Trophoblast cell (in vitro differentiated cells and primary cell): ENCODE measurements at regions not wholly inside any gene's neighbourhood (a gene's known extent, or its start where the extent isn't known, plus 50 kb on each side); places are given as distances from the start of the nearest gene placed in this dataset.
"Not testable (repeated sequence)": the region's sequence is repeated elsewhere in the genome, so short reads cannot be mapped to it uniquely, and the experiment has no call there.

Experiments
- DNase-seq, 2 donors: peaks; one replicate each; pipeline ENCODE4 v3.0.0-alpha.2; 2016
- H2AFZ ChIP-seq: 2 replicates; pipeline ENCODE4 v1.6.1; 2013; ENCODE audit warnings: low read length, moderate library complexity, mild to moderate bottlenecking; ENCODE audit not compliant: insufficient read depth, poor library complexity
- H2AK5ac ChIP-seq: 2 replicates; pipeline ENCODE4 v1.6.1; 2013; ENCODE audit warnings: mild to moderate bottlenecking, low read length
- H2BK120ac ChIP-seq: 2 replicates; pipeline ENCODE4 v1.6.1; 2013; ENCODE audit warnings: low read length, mild to moderate bottlenecking, moderate library complexity; ENCODE audit not compliant: insufficient read depth, poor library complexity
- H2BK12ac ChIP-seq: 2 replicates; pipeline ENCODE4 v1.6.1; 2013; ENCODE audit warnings: mild to moderate bottlenecking, low read length, moderate library complexity
- H2BK5ac ChIP-seq: 2 replicates; pipeline ENCODE4 v1.6.1; 2013; ENCODE audit warnings: low read length, low read depth, moderate library complexity, mild to moderate bottlenecking; ENCODE audit not compliant: poor library complexity
- H3K14ac ChIP-seq: 2 replicates; pipeline ENCODE4 v1.6.1; 2013; ENCODE audit warnings: mild to moderate bottlenecking, low read length
- H3K18ac ChIP-seq: 2 replicates; pipeline ENCODE4 v1.6.1; 2013; ENCODE audit warnings: mild to moderate bottlenecking, low read length
- H3K23ac ChIP-seq: 2 replicates; pipeline ENCODE4 v1.6.1; 2013; ENCODE audit warnings: low read length
- H3K27ac ChIP-seq: 2 replicates; pipeline ENCODE4 v1.5.1; 2013; ENCODE audit warnings: low read depth, mild to moderate bottlenecking, inconsistent platforms, low read length, moderate library complexity
- H3K27me3 ChIP-seq: 2 replicates; pipeline ENCODE4 v1.6.1; 2013; ENCODE audit warnings: inconsistent platforms, mild to moderate bottlenecking, low read length, moderate library complexity; ENCODE audit not compliant: insufficient read depth
- H3K36me3 ChIP-seq, 2 experiments: 1 replicate in 1 of 2; 2 replicates in 1 of 2; pipeline ENCODE4 v1.6.1; 2013; ENCODE audit warnings: low read length in 2 of 2, mild to moderate bottlenecking in 2 of 2, moderate library complexity in 1 of 2; ENCODE audit not compliant: insufficient read depth in 2 of 2, control insufficient read depth in 1 of 2
- H3K4ac ChIP-seq: 2 replicates; pipeline ENCODE4 v1.6.1; 2013; ENCODE audit warnings: low read depth, mild to moderate bottlenecking, low read length, moderate library complexity
- H3K4me1 ChIP-seq, 2 experiments: 1 replicate in 1 of 2; 2 replicates in 1 of 2; pipeline ENCODE4 v1.6.1; 2013; ENCODE audit warnings: low read length in 2 of 2, mild to moderate bottlenecking in 2 of 2, moderate library complexity in 1 of 2; ENCODE audit not compliant: insufficient read depth in 2 of 2, control insufficient read depth in 1 of 2
- H3K4me2 ChIP-seq: 2 replicates; pipeline ENCODE4 v1.6.1; 2013; ENCODE audit warnings: inconsistent platforms, mild to moderate bottlenecking, low read length, moderate library complexity
- H3K4me3 ChIP-seq: 2 replicates; pipeline ENCODE4 v1.5.1; 2013; ENCODE audit warnings: mild to moderate bottlenecking, low read depth, low read length, inconsistent platforms
- H3K79me1 ChIP-seq: one replicate; pipeline ENCODE4 v1.6.1; 2013; ENCODE audit warnings: low read length
- H3K79me2 ChIP-seq: 2 replicates; pipeline ENCODE4 v1.6.1; 2013; ENCODE audit warnings: low read length, mild to moderate bottlenecking; ENCODE audit not compliant: control insufficient read depth, insufficient read depth, poor library complexity
- H3K9ac ChIP-seq: 2 replicates; pipeline ENCODE4 v1.6.1; 2013; ENCODE audit warnings: mild to moderate bottlenecking, low read length
- H3K9me3 ChIP-seq: 2 replicates; pipeline ENCODE4 v1.6.1; 2013; ENCODE audit warnings: low read depth, mild to moderate bottlenecking, control low read depth, inconsistent platforms, low read length; ENCODE audit not compliant: insufficient read depth
- H4K12ac ChIP-seq: 2 replicates; pipeline ENCODE4 v1.6.1; 2013; ENCODE audit warnings: low read depth, mild to moderate bottlenecking, low read length, moderate library complexity
- H4K8ac ChIP-seq: 2 replicates; pipeline ENCODE4 v1.6.1; 2013; ENCODE audit warnings: low read depth, mild to moderate bottlenecking, low read length, moderate library complexity
- H4K91ac ChIP-seq: one replicate; pipeline ENCODE4 v1.6.1; 2013; ENCODE audit warnings: low read depth, mild to moderate bottlenecking, low read length, moderate library complexity
- WGBS: extraction: QIAGEN DNeasy Blood & Tissue Kit; methylation state at CpG from one replicate; pipeline ENCODE4 v1.1.7; 2013; ENCODE audit warnings: missing lambda C conversion rate; ENCODE audit not compliant: insufficient read length, insufficient coverage; ENCODE audit errors: extremely low coverage; 5-methylcytosine and 5-hydroxymethylcytosine counted together

DNA sequence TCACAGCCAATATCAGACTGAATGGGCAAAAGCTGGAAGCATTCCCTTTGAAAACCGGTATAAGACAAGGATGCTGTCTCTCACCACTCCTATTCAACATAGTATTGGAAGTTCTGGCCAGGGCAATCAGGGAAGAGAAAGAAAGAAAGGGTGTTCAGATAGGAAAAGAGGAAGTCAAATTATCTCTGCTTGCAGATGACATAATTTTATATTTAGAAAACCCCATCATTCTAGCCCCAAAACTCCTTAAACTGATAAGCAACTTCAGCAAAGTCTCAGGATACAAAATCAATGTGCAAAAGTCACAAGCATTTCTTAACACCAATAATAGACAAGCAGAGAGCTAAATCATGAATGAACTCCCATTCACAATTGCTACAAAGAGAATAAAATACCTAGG is 461.7 kb downstream of the PDGFC start:
- H3K14ac ChIP-seq, DNase-seq, H4K12ac ChIP-seq, H2BK5ac ChIP-seq, H3K36me3 ChIP-seq, H3K9me3 ChIP-seq, H3K4me3 ChIP-seq, H3K4me2 ChIP-seq, H2AK5ac ChIP-seq, H4K91ac ChIP-seq, H3K4ac ChIP-seq, H3K4me1 ChIP-seq, H3K23ac ChIP-seq, H3K27me3 ChIP-seq, H3K18ac ChIP-seq, H2BK120ac ChIP-seq, H2BK12ac ChIP-seq, H3K27ac ChIP-seq, H3K79me1 ChIP-seq, H3K79me2 ChIP-seq, H2AFZ ChIP-seq, H3K9ac ChIP-seq, H4K8ac ChIP-seq: not testable (repeated sequence)
- no CpG with 5 or more reads among the region's 1 CpG for WGBS

DNA sequence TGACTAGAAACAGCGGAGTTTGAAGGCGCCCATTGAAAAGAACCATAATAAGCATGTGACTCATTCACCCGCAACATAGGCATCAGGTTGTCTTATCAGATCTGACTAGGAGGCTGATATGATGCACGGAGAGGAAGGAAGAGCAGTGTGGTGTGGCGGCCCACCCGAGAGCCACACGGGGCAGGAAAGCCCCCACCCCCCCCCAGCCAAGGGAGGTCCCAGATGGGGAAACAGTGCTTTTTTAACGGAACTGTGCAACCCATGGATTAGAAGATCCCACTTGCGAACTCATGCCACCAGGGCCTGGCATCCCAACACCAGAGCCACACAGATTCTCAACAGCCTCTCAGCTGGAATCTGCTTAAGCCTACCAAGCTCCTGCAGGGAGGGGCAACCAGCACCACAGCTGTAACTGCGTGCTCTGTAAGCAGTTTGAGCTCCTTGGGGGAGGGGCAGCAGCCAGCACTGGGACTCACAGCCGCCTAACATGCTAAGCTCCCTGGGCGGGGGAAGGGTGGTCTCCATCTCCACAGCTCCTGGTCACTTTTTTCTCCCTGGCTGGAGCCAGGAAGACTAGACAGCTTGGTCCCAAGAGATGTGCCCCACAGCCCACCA is 466.2 kb downstream of the PDGFC start:
- Histone ChIP-seq H3K4ac (no peak overlapping the region), H2AK5ac (no peak overlapping the region), H3K9ac (no peak overlapping the region), H3K23ac (no peak overlapping the region), H3K27ac (no peak overlapping the region), H2AFZ (no peak overlapping the region), H3K9me3 (no peaks in the 10 kb centered on the region), H3K27me3 (no peaks in the 10 kb centered on the region), H4K12ac (no peak overlapping the region), H3K4me2 (no peak overlapping the region), H3K36me3 (no peaks in the 10 kb centered on the region), H2BK5ac (no peak overlapping the region), H3K79me1 (no peaks in the 10 kb centered on the region), H4K8ac (no peak overlapping the region), H2BK120ac (no peak overlapping the region), H3K18ac (no peak overlapping the region), H4K91ac (peak overlapping the region; percentile 13), H2BK12ac (peak overlapping the region; percentile 2), H3K14ac (no peak overlapping the region), H3K79me2 (peaks cover 1% of the 10 kb centered on the region), H3K4me1 (peaks cover 7 to 8% of the 10 kb centered on the region in 2 experiments), H3K4me3 (no peak overlapping the region)
- WGBS = no CpG with 5 or more reads among the region's 12 CpGs
- peak; percentile 4 to 17 for DNase-seq

- DNase-seq = no peak
- Histone ChIP-seq H3K9ac (no peak overlapping the region), H2AK5ac (no peak overlapping the region), H4K91ac (no peak overlapping the region), H3K36me3 (no peaks in the 10 kb centered on the region), H2BK120ac (no peak overlapping the region), H3K4me1 (peaks cover 7 to 8% of the 10 kb centered on the region in 2 experiments), H2BK5ac (no peak overlapping the region), H2AFZ (no peak overlapping the region), H3K18ac (no peak overlapping the region), H3K4me3 (no peak overlapping the region), H3K14ac (no peak overlapping the region), H3K27ac (no peak overlapping the region), H3K9me3 (no peaks in the 10 kb centered on the region), H3K4ac (no peak overlapping the region), H3K4me2 (no peak overlapping the region), H4K12ac (no peak overlapping the region), H3K23ac (no peak overlapping the region), H3K79me2 (peaks cover 1% of the 10 kb centered on the region), H2BK12ac (no peak overlapping the region), H3K79me1 (no peaks in the 10 kb centered on the region), H4K8ac (no peak overlapping the region), H3K27me3 (no peaks in the 10 kb centered on the region)
- WGBS = no CpG with 5 or more reads among the region's 3 CpGs
Measured at GRCh38 chr4:156503119-156503518, 468.5 kb downstream of the PDGFC start.

DNA sequence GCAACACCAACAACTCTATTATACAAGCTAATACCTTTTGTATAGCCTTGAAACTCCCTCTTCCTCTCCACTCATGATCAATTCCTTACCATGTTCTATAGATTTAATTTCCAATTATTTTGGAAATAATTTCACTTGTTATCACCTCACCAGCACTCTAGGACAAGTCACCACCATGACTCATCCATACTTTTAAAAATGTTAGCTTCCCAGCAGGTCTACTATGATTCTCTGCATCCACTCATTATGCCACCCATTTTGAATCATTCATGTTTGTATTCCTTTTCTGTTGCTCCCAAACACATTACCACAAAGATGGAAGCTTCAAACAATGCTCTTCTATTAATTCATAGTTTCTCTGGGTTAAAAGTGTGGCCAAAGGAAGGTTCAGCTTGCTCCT is 469.6 kb downstream of the PDGFC start:
- no peak overlapping the region for H3K4ac ChIP-seq
- H3K4me3 ChIP-seq = no peak overlapping the region
- H2AFZ ChIP-seq = no peak overlapping the region
- peaks cover 1% of the 10 kb centered on the region for H3K79me2 ChIP-seq
- no peak overlapping the region for H4K91ac ChIP-seq
- no peak overlapping the region for H2BK12ac ChIP-seq
- H2BK120ac ChIP-seq = no peak overlapping the region
- DNase-seq = no peak
- H3K4me1 ChIP-seq = peaks cover 7 to 8% of the 10 kb centered on the region in 2 experiments
- no peaks in the 10 kb centered on the region for H3K36me3 ChIP-seq
- H2AK5ac ChIP-seq = no peak overlapping the region
- H3K14ac ChIP-seq = no peak overlapping the region
- H4K12ac ChIP-seq = no peak overlapping the region
- H3K27ac ChIP-seq = no peak overlapping the region
- H3K18ac ChIP-seq = no peak overlapping the region
- H3K27me3 ChIP-seq = no peaks in the 10 kb centered on the region
- no peak overlapping the region for H3K9ac ChIP-seq
- no peak overlapping the region for H3K23ac ChIP-seq
- no peaks in the 10 kb centered on the region for H3K9me3 ChIP-seq
- no peak overlapping the region for H3K4me2 ChIP-seq
- H3K79me1 ChIP-seq = no peaks in the 10 kb centered on the region
- H4K8ac ChIP-seq = no peak overlapping the region
- H2BK5ac ChIP-seq = no peak overlapping the region
